AG20443 (cell line): ENCODE measurements at regions not wholly inside any gene's neighbourhood (a gene's known extent, or its start where the extent isn't known, plus 50 kb on each side); places are given as distances from the start of the nearest gene placed in this dataset.
"Not testable (repeated sequence)": the region's sequence is repeated elsewhere in the genome, so short reads cannot be mapped to it uniquely, and the experiment has no call there.

Source experiments
- DNase-seq: peaks from one replicate; pipeline ENCODE4 v3.0.0; 2012; ENCODE audit warnings: low spot score, mixed read lengths

GRCh38 chr12:88889326-88890110 lies 309.2 kb upstream of the KITLG start:
- DNase-seq: no peak

GRCh38 chr12:88884600-88884999 lies 304.3 kb upstream of the KITLG start:
- no peak for DNase-seq

- DNase-seq: no peak
Measured at GRCh38 chr12:88882662-88883061, 302.4 kb upstream of the KITLG start.

- no peak for DNase-seq
Measured at GRCh38 chr12:88880051-88880450, 299.8 kb upstream of the KITLG start.

- DNase-seq: no peak
Measured at GRCh38 chr12:88878295-88878694, 298.0 kb upstream of the KITLG start.

- DNase-seq: no peak
Measured at GRCh38 chr12:88876857-88877256, 296.6 kb upstream of the KITLG start.

- peak; percentile 42 for DNase-seq
Measured at GRCh38 chr12:88870000-88870737, 289.9 kb upstream of the KITLG start.

- DNase-seq: peak; percentile 18
Measured at GRCh38 chr12:88868050-88868449, 287.8 kb upstream of the KITLG start.

GRCh38 chr12:88867510-88867909 lies 287.2 kb upstream of the KITLG start:
- DNase-seq: no peak

- DNase-seq: peak; percentile 17
Measured at GRCh38 chr12:88866881-88867280, 286.6 kb upstream of the KITLG start.

GRCh38 chr12:88865537-88865936 lies 285.3 kb upstream of the KITLG start:
- no peak for DNase-seq

GRCh38 chr12:88860851-88861250 lies 280.6 kb upstream of the KITLG start:
- no peak for DNase-seq

- DNase-seq: no peak
Measured at GRCh38 chr12:88856201-88856600, 275.9 kb upstream of the KITLG start.

GRCh38 chr12:88855301-88855700 lies 275.0 kb upstream of the KITLG start:
- DNase-seq: no peak

GRCh38 chr12:88854260-88854659 lies 274.0 kb upstream of the KITLG start:
- peak; percentile 62 for DNase-seq

GRCh38 chr12:88847246-88847645 lies 267.0 kb upstream of the KITLG start:
- DNase-seq: not testable (repeated sequence)

- DNase-seq: no peak
Measured at GRCh38 chr12:88844426-88844825, 264.2 kb upstream of the KITLG start.

GRCh38 chr12:88842314-88842713 lies 262.0 kb upstream of the KITLG start:
- no peak for DNase-seq

- DNase-seq: no peak
Measured at GRCh38 chr12:88839486-88839885, 259.2 kb upstream of the KITLG start.

GRCh38 chr12:88836156-88836555 lies 255.9 kb upstream of the KITLG start:
- no peak for DNase-seq

GRCh38 chr12:88834226-88834625 lies 254.0 kb upstream of the KITLG start:
- DNase-seq: no peak

GRCh38 chr12:88833641-88834116 lies 253.4 kb upstream of the KITLG start:
- no peak for DNase-seq

- not testable (repeated sequence) for DNase-seq
Measured at GRCh38 chr12:88828537-88828936, 248.3 kb upstream of the KITLG start.
